Heart right ventricle (tissue), 16 donors: ENCODE measurements at regions not wholly inside any gene's neighbourhood (a gene's known extent, or its start where the extent isn't known, plus 50 kb on each side); places are given as distances from the start of the nearest gene placed in this dataset.
A peak's percentile ranks its signal among the peaks of the same experiment; 100 is the strongest.

ENCODE experiments used
- ATAC-seq, 8 donors: fragments of 200-7000 bp; cut with Tn5 transposase; one replicate each; pipeline ENCODE4 v1.9.1; 2020; ENCODE audit warnings: mild to moderate bottlenecking in 8 of 8, moderate library complexity in 8 of 8, moderate number of reproducible peaks in 1 of 8
- DNase-seq, 2 donors: peaks; one replicate each; pipeline ENCODE4 v3.0.0-alpha.2; 2020
- H3K27ac ChIP-seq, 10 donors: fragments of 200-600 bp; sonication (generic) in 2 of 10; one replicate each; pipeline versions ENCODE4 v1.5.0 to v1.8.0; 2020 to 2022; ENCODE audit warnings: mild to moderate bottlenecking in 3 of 10
- H3K27me3 ChIP-seq, 7 donors: fragments of 200-600 bp; one replicate each; pipeline ENCODE4 v1.8.0; 2021 to 2022; ENCODE audit warnings: mild to moderate bottlenecking in 2 of 7
- H3K36me3 ChIP-seq, 9 donors: fragments of 200-600 bp; sonication (generic) in 1 of 9; one replicate each; pipeline versions ENCODE4 v1.5.0 to v1.8.0; 2020 to 2022; ENCODE audit warnings: mild to moderate bottlenecking in 2 of 9
- H3K4me1 ChIP-seq, 9 donors: fragments of 200-600 bp; sonication (generic) in 1 of 9; one replicate each; pipeline versions ENCODE4 v1.5.0 to v1.8.0; 2020 to 2022; ENCODE audit warnings: mild to moderate bottlenecking in 4 of 9
- H3K4me3 ChIP-seq, 10 donors: fragments of 200-600 bp; sonication (generic) in 2 of 10; one replicate each; pipeline versions ENCODE4 v1.5.0 to v1.8.0; 2020 to 2022; ENCODE audit warnings: mild to moderate bottlenecking in 7 of 10, moderate library complexity in 2 of 10
- H3K9me3 ChIP-seq, 11 donors: fragments of 200-600 bp in 10 of 11; sonication (generic) in 2 of 11; one replicate each; pipeline versions ENCODE4 v1.5.0 to v1.8.0; 2013 to 2022; ENCODE audit warnings: mild to moderate bottlenecking in 2 of 11, control low read depth in 1 of 11, moderate library complexity in 1 of 11
- WGBS, 2 donors: extraction: QIAGEN DNeasy Blood & Tissue Kit; methylation state at CpG; one replicate each; pipeline ENCODE4 v1.1.7; 2013; ENCODE audit warnings: inconsistent platforms in 1 of 2; 5-methylcytosine and 5-hydroxymethylcytosine counted together
- intact Hi-C, 10 donors: fragments of 100-400 bp; cut with DNase I; formaldehyde crosslinking; loops; one replicate each; pipeline versions ENCODE4 v1.11.1 to v1.14.2; 2022
- TF ChIP-seq, protein P1 (sequence below), 9 donors: fragments of 200-600 bp; sonication (generic) in 2 of 9; IDR thresholded peaks; one replicate each; pipeline versions ENCODE4 v1.5.0 to v1.8.0; 2021 to 2022; ENCODE audit warnings: antibody characterized with exemption in 9 of 9, mild to moderate bottlenecking in 5 of 9, moderate library complexity in 1 of 9
- donor health status: Arrhythmogenic right ventricular cardiomyopathy.
- donor health status: ischemic (EF 13 %, LVEDD 7.1; RV severe dilation, severe dysfunction).
- donor health status: healthy with polysubstance abuse.
- donor health status: DM: no; HTN: yes; CAD: no.
- donor health status: DM: no; HTN: no; CAD: no.
- donor health status: ischemic (EF 25% LVEDD 6.9; RV normal size, moderate dysfunction).
- donor health status: ischemic (EF 25% LVEDD 5.7; RV mildly dilated, moderate dysfunction).
- donor health status: healthy.
- donor health status: DM: yes; HTN: yes; CAD: no.
- donor health status: Ischemic cardiomyopathy.
- donor health status: ischemic (EF 35%, LVEDD 5.7; RV mildly dilated, moderate dysfunction).
- donor health status: nonischemic (EF 11% LVEDD 7.7; RV severe dilation, severe dysfunction).
- donor health status: DM: yes; HTN: yes; CAD: no.
- donor health status: PGD.
- donor health status: ischemic (EF 29% LVEDD 5.4; RV normal size, mild dysfunction).
- donor health status: nonischemic (EF 23%, LVEDD 6.1; RV moderate dilation, normal function).

DNA sequence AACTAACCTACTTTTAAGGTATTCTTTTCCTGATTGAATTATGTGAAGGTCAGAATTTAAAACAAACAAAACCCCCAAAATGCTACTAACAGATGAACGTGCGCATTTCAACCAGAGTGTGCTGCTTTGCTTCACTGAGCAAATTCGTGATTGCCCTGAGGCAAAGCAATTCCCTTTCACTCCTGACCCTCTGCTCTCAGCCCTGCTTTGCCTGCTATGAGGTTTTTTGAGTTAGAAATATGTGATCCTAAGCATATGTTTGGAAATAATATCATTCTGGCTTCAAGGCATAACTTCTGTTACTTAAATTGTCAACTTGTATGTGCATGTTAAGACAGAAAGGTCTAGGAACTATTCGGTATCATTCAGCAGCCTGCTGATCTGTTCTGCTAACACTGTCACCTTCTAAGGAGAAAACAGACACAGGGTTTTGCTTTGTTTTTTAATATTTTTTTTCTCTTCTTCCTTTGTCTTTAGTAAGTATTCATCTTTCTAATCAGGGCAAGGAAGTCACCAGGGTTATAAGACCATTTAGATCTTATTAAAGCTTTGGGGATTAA lies 124.2 kb downstream of the GNAT3 start:
- intact Hi-C loops: loop anchor here in 1 of 10 donors (10.0 kb wide), 1 partner anchor 323 kb away; no protein-coding TSS in a partner anchor
- WGBS, 2 donors: 79 to 82% methylated on average over 4 of the region's 4 CpGs
- H3K4me3 ChIP-seq: no peak overlapping the region
- no peaks in the 10 kb centered on the region for H3K36me3 ChIP-seq
- H3K4me1 ChIP-seq: peaks cover 0 to 8% (median 0%) of the 10 kb centered on the region in 9 donors
- TF ChIP-seq, protein P1, sequence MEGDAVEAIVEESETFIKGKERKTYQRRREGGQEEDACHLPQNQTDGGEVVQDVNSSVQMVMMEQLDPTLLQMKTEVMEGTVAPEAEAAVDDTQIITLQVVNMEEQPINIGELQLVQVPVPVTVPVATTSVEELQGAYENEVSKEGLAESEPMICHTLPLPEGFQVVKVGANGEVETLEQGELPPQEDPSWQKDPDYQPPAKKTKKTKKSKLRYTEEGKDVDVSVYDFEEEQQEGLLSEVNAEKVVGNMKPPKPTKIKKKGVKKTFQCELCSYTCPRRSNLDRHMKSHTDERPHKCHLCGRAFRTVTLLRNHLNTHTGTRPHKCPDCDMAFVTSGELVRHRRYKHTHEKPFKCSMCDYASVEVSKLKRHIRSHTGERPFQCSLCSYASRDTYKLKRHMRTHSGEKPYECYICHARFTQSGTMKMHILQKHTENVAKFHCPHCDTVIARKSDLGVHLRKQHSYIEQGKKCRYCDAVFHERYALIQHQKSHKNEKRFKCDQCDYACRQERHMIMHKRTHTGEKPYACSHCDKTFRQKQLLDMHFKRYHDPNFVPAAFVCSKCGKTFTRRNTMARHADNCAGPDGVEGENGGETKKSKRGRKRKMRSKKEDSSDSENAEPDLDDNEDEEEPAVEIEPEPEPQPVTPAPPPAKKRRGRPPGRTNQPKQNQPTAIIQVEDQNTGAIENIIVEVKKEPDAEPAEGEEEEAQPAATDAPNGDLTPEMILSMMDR (IDR thresholded peaks at IDR 0.05): no peak
- H3K27me3 ChIP-seq: no peaks in the 10 kb centered on the region
- no peak overlapping the region for H3K27ac ChIP-seq
- no peak for ATAC-seq
- DNase-seq: no peak
- H3K9me3 ChIP-seq: no peaks in the 10 kb centered on the region

DNA sequence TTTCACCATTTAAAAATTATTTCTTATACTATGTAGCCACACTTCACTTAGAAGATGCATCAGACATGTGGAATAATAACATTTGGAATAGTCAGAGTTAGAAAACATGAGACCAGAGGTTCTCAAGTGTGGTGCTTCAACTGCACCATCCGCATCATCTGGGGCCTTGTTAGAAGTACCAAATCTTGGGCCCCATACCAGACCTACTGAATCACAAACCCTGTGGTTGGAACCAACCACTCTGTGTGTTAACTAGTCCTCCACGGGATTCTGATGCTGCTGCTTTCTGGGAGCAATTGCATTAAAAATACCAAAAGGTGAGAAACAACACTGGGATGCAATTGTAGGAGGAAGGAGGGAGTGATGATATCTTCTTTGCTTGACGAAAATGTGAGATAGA lies 125.2 kb downstream of the GNAT3 start:
- peaks cover 0 to 8% (median 0%) of the 10 kb centered on the region in 9 donors for H3K4me1 ChIP-seq
- no peaks in the 10 kb centered on the region for H3K27me3 ChIP-seq
- TF ChIP-seq, protein P1 (IDR thresholded peaks at IDR 0.05): no peak
- WGBS, 2 donors: 78 to 82% methylated on average over 3 of the region's 3 CpGs
- ATAC-seq (no peak), DNase-seq (no peak)
- H3K9me3 ChIP-seq: no peaks in the 10 kb centered on the region
- no peak overlapping the region for H3K27ac ChIP-seq
- H3K36me3 ChIP-seq: no peaks in the 10 kb centered on the region
- H3K4me3 ChIP-seq: no peak overlapping the region
- intact Hi-C loops: loop anchor here in 1 of 10 donors (10.0 kb wide), 1 partner anchor 322 kb away; no protein-coding TSS in a partner anchor

DNA sequence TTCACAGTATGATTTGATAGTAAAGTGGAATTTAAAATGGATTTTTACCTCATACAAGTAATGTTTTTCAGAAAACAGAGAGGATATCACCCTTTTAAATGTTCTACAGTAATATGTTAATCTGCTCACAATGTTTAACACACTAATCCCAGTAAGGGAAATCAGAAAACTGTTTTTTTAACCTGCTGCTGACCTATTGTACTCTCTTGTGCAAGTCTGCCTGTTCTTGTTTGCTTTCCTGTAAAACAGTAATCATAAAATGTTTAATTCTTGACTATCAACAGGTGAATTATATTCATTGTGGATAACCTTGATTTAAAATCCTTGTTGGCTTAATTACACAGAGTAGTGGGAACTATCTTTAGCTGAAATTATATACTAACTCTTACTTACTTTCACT lies 126.4 kb downstream of the GNAT3 start:
- Histone ChIP-seq H3K4me1 (peaks cover 0 to 8% (median 0%) of the 10 kb centered on the region in 9 donors), H3K36me3 (no peaks in the 10 kb centered on the region), H3K27ac (no peak overlapping the region), H3K9me3 (no peaks in the 10 kb centered on the region), H3K4me3 (no peak overlapping the region), H3K27me3 (no peaks in the 10 kb centered on the region)
- ATAC-seq: peak in 1 of 8 donors; percentile 67
- intact Hi-C loops: loop anchor here in 1 of 10 donors (10.0 kb wide), 1 partner anchor 321 kb away; no protein-coding TSS in a partner anchor
- no peak for DNase-seq
- TF ChIP-seq, protein P1 (IDR thresholded peaks at IDR 0.05): no peak

DNA sequence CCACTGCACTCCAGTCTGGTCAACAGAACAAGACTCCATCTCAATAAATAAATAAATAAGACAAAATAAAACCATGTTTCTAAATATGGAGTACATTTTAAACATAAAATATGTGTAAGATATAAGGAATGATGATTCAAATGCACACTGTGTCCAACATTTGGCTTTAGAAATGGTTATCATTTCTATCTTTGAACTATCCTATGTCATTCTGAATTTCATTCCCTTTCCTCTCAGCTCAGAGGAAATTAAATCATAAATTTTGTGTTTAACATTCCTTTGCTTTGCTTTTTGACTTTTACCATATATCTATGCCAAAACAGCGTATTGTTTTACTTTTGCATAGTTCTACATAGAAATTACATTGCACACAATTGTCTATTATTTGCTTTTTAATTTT lies 130.9 kb downstream of the GNAT3 start:
- H3K9me3 ChIP-seq: peaks cover 0 to 9% (median 6%) of the 10 kb centered on the region in 11 donors
- no peaks in the 10 kb centered on the region for H3K27me3 ChIP-seq
- intact Hi-C loops: loop anchor here in 1 of 10 donors (10.0 kb wide), 1 partner anchor 316 kb away; no protein-coding TSS in a partner anchor
- peaks cover 3 to 18% (median 12%) of the 10 kb centered on the region in 9 donors for H3K4me1 ChIP-seq
- H3K27ac ChIP-seq: no peak overlapping the region
- 90 to 91% methylated on average over 1 of the region's 1 CpG for WGBS, 2 donors
- no peak overlapping the region for H3K4me3 ChIP-seq
- no peaks in the 10 kb centered on the region for H3K36me3 ChIP-seq
- DNase-seq (no peak), ATAC-seq (no peak)
- TF ChIP-seq, protein P1 (IDR thresholded peaks at IDR 0.05): no peak
